ENCODE measurements at regions not wholly inside any gene's neighbourhood (a gene's known extent, or its start where the extent isn't known, plus 50 kb on each side); places are given as distances from the start of the nearest gene placed in this dataset.

DNA sequence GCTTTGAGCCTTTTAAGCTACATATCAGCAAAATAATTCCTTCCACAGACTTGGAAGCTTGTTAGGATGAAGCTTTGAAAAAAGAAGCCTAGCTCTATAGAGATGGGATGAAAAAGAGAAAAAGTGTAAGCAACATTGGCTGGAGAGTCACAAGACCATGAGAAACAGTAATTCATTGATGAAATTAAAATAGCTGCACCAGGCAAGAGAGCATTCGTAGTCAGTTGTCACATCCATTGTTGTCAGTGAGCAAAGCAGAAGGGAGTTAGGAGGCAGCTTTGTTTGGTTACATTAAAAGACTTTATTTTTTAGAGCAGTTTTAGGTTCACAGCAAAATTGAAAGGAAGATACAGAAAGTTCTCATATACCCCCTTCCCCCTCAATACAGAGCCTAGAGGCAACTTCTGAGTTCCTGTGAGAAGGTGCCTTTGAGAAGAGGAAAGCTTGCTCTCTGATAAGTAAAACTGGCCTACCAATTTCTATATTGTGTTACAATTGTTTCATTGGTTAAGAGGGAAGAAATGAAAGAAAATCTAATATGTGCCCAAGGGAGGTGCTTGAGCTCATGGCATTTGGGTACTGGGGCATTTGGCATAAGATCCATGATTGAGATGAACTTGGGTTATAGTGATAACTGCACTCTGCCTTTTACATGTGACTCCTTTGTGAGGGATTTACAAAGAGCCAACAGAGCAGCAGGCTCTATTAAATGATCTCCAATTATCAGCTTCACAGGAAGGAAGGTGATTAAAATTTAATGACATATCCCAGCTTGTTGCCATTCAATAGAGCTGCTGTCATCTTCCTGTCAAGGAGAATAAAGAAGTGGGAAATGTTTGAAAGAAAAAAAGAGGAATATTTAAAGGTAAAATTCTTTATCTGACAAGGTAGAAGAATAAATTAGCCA, 361.3 kb upstream of the TMTC1 start:
- H3K9me3 Mint-ChIP-seq = peaks cover 5% of the 10 kb centered on the region
- intact Hi-C loops (cut with micrococcal nuclease) = no loop called here
- CTCF ChIA-PET = no interaction called here
- no peaks in the 10 kb centered on the region for H3K4me1 Mint-ChIP-seq (ENCODE audit: low read depth)
- H3K4me3 Mint-ChIP-seq = no peak overlapping the region
- DNase-seq = no peak
- no peak overlapping the region for H3K27ac Mint-ChIP-seq
- H3K27me3 Mint-ChIP-seq (ENCODE audit: low read depth) = peaks cover 2% of the 10 kb centered on the region
- H3K36me3 Mint-ChIP-seq (ENCODE audit: low read depth) = no peaks in the 10 kb centered on the region

DNA sequence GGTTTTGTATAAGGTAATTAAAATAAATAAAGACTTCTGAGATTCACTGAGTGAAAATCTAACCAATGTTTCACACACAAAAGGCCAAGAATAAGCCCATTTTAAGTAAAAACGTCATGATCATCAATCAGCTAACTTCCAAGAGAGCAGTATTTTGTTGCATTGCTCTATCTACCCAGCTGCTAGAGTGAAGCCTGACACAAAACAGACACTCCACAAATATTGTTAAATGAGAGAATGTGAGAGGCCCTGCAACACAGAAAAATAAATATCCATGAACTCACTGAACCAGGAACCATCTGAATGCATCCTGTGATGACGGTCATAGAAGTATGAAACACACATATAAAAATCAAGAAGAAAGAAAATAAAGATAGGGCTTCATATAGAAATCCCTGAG, 358.6 kb upstream of the TMTC1 start:
- Mint-ChIP-seq H3K27me3 (ENCODE audit: low read depth) (no peaks in the 10 kb centered on the region), H3K4me3 (no peak overlapping the region), H3K27ac (no peak overlapping the region), H3K9me3 (peaks cover 3% of the 10 kb centered on the region), H3K4me1 (ENCODE audit: low read depth) (no peaks in the 10 kb centered on the region), H3K36me3 (ENCODE audit: low read depth) (no peaks in the 10 kb centered on the region)
- CTCF ChIA-PET = no interaction called here
- intact Hi-C loops (cut with micrococcal nuclease) = no loop called here
- no peak for DNase-seq

DNA sequence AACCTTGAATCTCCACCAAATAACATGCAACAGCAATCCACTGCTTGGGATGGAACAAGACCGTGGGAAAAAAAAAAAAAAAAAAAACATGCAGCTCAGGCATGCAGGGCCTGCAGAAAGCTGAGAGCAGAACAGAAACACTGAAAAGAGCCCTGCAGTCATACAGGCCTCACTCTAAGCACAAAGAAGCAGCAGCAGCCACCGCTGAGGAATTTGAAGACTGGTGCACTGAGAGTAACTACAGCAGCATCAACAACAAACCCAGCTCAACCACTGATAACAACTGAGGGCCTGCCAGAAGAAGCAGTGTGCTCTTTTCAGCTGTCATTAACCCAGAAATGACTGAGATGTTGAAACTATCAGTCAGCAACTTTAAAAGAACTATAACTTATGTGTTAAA, 354.7 kb upstream of the TMTC1 start:
- intact Hi-C loops (cut with micrococcal nuclease) = no loop called here
- peaks cover 3% of the 10 kb centered on the region for H3K9me3 Mint-ChIP-seq
- no peak for DNase-seq

DNA sequence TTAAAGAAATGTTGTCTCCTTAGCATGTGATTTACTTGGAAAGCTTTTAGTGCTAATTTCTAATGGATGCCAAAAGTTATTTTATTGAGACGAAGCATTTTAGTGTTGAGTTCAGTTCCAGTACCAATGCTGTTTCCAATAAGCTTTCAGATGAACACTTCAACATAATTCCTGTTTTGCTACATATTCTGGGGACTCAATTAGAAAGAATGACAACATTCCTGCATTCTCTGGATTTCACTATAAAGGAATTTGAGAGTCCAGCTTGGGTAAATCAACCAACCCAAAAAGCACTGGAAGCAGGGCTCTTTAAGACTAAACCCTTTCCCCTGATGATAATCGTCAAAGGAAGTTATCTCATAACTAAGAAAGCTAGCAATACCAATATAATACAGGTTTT, 353.0 kb upstream of the TMTC1 start:
- H3K4me1 Mint-ChIP-seq (ENCODE audit: low read depth) = no peaks in the 10 kb centered on the region

More for the DNA sequence above, 354.7 kb upstream of the TMTC1 start:
- no peak overlapping the region for H3K27ac Mint-ChIP-seq
- no peaks in the 10 kb centered on the region for H3K36me3 Mint-ChIP-seq (ENCODE audit: low read depth)
- no peaks in the 10 kb centered on the region for H3K27me3 Mint-ChIP-seq (ENCODE audit: low read depth)
- no peaks in the 10 kb centered on the region for H3K4me1 Mint-ChIP-seq (ENCODE audit: low read depth)
- H3K4me3 Mint-ChIP-seq = no peak overlapping the region
- CTCF ChIA-PET = no interaction called here

DNA sequence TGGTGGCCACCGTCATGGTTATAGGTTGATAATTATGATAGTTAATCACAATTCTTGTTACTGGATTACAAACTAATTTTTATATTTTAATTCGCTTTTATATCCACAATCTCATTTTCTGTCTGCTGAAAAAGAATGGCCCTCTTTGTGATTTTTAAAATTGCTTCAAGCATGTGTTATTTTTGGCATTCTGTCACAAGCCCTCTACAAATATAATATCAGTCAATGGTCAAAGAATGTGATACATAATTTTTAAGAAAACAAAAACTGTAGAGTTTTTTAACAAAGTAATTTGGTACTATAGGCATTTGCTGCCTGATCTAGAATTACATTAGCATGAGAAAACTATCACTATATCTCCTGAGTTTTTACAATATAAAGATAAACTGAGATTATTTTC, 352.0 kb upstream of the TMTC1 start:
- DNase-seq = no peak
- no peaks in the 10 kb centered on the region for H3K27me3 Mint-ChIP-seq (ENCODE audit: low read depth)
- H3K4me3 Mint-ChIP-seq = no peak overlapping the region
- CTCF ChIA-PET = no interaction called here
- no peaks in the 10 kb centered on the region for H3K36me3 Mint-ChIP-seq (ENCODE audit: low read depth)
- intact Hi-C loops (cut with micrococcal nuclease) = no loop called here
- no peaks in the 10 kb centered on the region for H3K4me1 Mint-ChIP-seq (ENCODE audit: low read depth)
- no peak overlapping the region for H3K27ac Mint-ChIP-seq
- peaks cover 3% of the 10 kb centered on the region for H3K9me3 Mint-ChIP-seq

More for the DNA sequence above, 353.0 kb upstream of the TMTC1 start:
- CTCF ChIA-PET = no interaction called here
- Mint-ChIP-seq H3K9me3 (peaks cover 3% of the 10 kb centered on the region), H3K4me3 (no peak overlapping the region), H3K36me3 (ENCODE audit: low read depth) (no peaks in the 10 kb centered on the region), H3K27me3 (ENCODE audit: low read depth) (no peaks in the 10 kb centered on the region), H3K27ac (no peak overlapping the region)
- DNase-seq = no peak
- intact Hi-C loops (cut with micrococcal nuclease) = no loop called here

DNA sequence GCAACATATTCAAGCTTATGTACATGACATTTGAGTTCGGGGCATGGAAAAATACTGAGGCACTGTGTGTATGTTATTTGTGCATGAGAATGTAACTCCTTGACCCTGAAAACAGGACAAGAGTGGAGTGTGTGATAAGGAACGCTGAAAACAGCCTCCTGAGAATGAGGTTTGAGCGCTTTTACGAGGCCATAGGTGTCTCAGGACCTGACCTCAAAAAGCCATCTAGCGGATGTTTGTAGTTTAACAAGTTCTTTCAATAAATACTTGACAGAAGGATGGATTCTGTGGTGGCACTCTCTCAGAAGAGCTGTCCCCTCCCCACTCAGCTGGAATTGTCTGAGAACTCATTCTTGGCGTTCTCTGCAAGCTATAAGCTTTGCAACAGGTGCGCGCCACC, 350.5 kb upstream of the TMTC1 start:
- no peak for DNase-seq
- H3K9me3 Mint-ChIP-seq = no peaks in the 10 kb centered on the region
- no peaks in the 10 kb centered on the region for H3K36me3 Mint-ChIP-seq (ENCODE audit: low read depth)
- H3K4me1 Mint-ChIP-seq (ENCODE audit: low read depth) = no peaks in the 10 kb centered on the region
- intact Hi-C loops (cut with micrococcal nuclease) = no loop called here
- H3K27me3 Mint-ChIP-seq (ENCODE audit: low read depth) = no peaks in the 10 kb centered on the region
- no peak overlapping the region for H3K4me3 Mint-ChIP-seq
- H3K27ac Mint-ChIP-seq = no peak overlapping the region
- CTCF ChIA-PET = no interaction called here

DNA sequence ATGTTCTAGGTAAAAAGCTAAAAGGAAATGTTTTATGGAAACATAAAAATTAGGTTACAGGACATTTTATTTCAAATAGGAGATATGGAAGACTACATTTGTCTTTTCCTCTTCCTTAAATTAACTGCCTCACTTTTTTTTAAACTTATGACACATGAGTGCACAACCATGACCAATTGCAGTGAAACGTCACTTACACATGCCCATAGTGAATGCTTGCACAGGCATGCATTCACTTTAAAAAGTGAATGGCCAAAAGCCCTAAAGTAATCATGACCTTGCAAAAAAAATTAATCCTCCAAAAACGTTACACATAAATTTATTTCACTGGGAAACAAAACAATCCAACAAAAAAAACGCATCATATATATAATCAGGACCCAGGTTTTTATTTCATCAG, 343.2 kb upstream of the TMTC1 start:
- H3K9me3 Mint-ChIP-seq = peaks cover 5% of the 10 kb centered on the region
- DNase-seq = no peak
- H3K4me1 Mint-ChIP-seq (ENCODE audit: low read depth) = no peaks in the 10 kb centered on the region
- no peaks in the 10 kb centered on the region for H3K27me3 Mint-ChIP-seq (ENCODE audit: low read depth)
- no peaks in the 10 kb centered on the region for H3K36me3 Mint-ChIP-seq (ENCODE audit: low read depth)
- no peak overlapping the region for H3K4me3 Mint-ChIP-seq
- CTCF ChIA-PET = interaction anchor here (0.5 kb wide), 1 partner anchor 681 kb away, joined by 4 read pairs; no protein-coding TSS in a partner anchor
- no peak overlapping the region for H3K27ac Mint-ChIP-seq
- intact Hi-C loops (cut with micrococcal nuclease) = no loop called here

DNA sequence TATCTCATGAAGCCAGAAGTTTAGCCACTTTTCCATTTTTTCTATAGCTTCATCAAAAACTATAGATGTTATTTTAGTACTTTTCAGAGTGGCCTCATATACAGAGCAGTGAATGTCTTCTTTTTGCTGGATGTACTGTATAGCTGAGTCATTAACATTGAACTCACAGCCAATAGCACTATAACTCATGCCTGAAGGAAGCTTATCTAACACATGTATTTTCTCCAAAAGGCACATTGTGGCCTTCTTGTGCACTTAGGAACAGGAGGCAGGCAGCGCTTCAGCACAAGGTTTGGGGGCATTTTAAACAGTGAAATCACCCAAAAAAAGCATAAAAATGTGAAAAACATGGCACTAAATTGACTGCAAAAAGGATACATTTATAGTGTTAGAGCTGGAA, 336.8 kb upstream of the TMTC1 start:
- Mint-ChIP-seq H3K4me1 (ENCODE audit: low read depth) (no peaks in the 10 kb centered on the region), H3K9me3 (peaks cover 2% of the 10 kb centered on the region), H3K4me3 (no peak overlapping the region), H3K27ac (no peak overlapping the region), H3K27me3 (ENCODE audit: low read depth) (no peaks in the 10 kb centered on the region), H3K36me3 (ENCODE audit: low read depth) (no peaks in the 10 kb centered on the region)
- CTCF ChIA-PET = interaction anchor here (0.6 kb wide), 1 partner anchor 9 kb away, joined by 3 read pairs; no protein-coding TSS in a partner anchor
- intact Hi-C loops (cut with micrococcal nuclease) = no loop called here
- DNase-seq = no peak

DNA sequence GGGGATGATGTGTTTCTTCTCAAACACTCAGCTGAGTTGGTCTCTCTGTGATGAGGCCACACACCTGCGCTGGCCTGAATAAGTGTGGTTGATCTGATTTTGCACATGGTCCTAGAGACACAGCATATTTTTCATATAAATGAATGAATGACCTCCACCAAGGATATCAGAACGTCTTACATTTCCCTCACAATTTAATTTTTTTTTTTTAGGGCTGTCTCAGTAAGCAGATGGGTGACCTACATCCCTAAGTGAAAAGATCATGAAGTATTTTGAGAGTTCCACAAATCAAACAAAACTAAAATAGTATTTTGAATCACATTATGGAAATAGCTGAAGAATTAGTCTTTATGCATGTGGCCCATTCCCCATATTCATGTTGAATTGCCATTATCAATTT, 333.7 kb upstream of the TMTC1 start:
- Mint-ChIP-seq H3K27ac (no peak overlapping the region), H3K27me3 (ENCODE audit: low read depth) (no peaks in the 10 kb centered on the region), H3K9me3 (peaks cover 2% of the 10 kb centered on the region), H3K4me1 (ENCODE audit: low read depth) (no peaks in the 10 kb centered on the region), H3K4me3 (no peak overlapping the region), H3K36me3 (ENCODE audit: low read depth) (no peaks in the 10 kb centered on the region)
- intact Hi-C loops (cut with micrococcal nuclease) = no loop called here
- DNase-seq = no peak
- CTCF ChIA-PET = no interaction called here

DNA sequence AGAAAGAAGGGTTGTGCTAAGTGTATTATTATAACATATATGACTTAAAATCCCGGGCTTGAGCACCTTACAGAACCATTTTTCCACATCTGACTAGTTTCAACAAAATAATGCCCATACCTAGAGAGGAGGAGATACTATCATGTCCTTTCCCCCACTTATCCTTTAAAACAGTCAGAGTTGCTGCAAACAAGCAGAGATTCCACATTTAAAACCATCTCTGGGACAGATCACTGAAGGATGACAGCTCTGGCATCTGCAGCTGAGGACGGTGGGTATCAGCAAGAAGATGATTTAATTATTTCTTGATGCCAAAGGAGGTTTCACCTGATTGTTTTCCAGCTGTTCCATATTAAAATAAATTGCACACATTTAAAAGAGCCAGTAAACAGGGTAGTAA, 328.0 kb upstream of the TMTC1 start:
- Mint-ChIP-seq H3K27ac (no peak overlapping the region), H3K36me3 (ENCODE audit: low read depth) (peaks cover 2% of the 10 kb centered on the region), H3K27me3 (ENCODE audit: low read depth) (no peaks in the 10 kb centered on the region), H3K9me3 (peaks cover 4% of the 10 kb centered on the region), H3K4me3 (no peak overlapping the region), H3K4me1 (ENCODE audit: low read depth) (no peaks in the 10 kb centered on the region)
- intact Hi-C loops (cut with micrococcal nuclease) = no loop called here
- no peak for DNase-seq
- CTCF ChIA-PET = interaction anchor here (0.7 kb wide), 1 partner anchor 9 kb away, joined by 3 read pairs; no protein-coding TSS in a partner anchor

DNA sequence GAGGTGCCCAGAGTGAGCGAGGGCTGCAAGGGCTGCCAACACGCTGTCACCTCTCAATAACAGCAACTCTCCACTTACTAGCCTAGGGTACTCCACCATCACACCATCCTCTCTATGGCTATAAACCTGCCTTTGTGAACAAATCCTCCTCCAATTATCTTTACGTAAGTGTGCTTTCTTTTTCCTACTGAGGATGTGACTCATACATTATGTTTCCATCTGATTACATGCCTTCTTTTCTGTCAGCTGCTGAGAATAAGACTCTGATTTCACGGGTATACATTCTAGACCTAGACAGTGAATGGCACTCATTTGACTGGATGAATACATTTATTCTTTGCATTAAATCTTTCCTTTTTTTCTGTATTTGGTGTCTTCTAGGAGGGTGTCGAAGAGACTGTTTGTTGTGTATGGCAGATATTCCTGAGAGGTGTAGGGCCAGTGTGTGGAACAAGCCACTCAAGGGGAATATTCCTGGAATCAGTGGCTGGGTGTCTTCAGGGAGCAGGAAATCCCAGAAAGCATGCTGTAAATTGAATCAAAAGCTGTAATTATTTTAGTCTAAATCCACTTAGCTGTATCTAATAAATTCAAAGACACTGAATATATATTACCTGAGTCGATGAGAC, 327.3 kb upstream of the TMTC1 start:
- CTCF ChIA-PET = interaction anchor here (0.7 kb wide), 1 partner anchor 9 kb away, joined by 3 read pairs; no protein-coding TSS in a partner anchor
- no peak overlapping the region for H3K4me3 Mint-ChIP-seq
- peaks cover 4% of the 10 kb centered on the region for H3K9me3 Mint-ChIP-seq
- peaks cover 2% of the 10 kb centered on the region for H3K36me3 Mint-ChIP-seq (ENCODE audit: low read depth)
- DNase-seq = no peak
- intact Hi-C loops (cut with micrococcal nuclease) = no loop called here
- no peak overlapping the region for H3K27ac Mint-ChIP-seq
- H3K27me3 Mint-ChIP-seq (ENCODE audit: low read depth) = no peaks in the 10 kb centered on the region
- no peaks in the 10 kb centered on the region for H3K4me1 Mint-ChIP-seq (ENCODE audit: low read depth)

DNA sequence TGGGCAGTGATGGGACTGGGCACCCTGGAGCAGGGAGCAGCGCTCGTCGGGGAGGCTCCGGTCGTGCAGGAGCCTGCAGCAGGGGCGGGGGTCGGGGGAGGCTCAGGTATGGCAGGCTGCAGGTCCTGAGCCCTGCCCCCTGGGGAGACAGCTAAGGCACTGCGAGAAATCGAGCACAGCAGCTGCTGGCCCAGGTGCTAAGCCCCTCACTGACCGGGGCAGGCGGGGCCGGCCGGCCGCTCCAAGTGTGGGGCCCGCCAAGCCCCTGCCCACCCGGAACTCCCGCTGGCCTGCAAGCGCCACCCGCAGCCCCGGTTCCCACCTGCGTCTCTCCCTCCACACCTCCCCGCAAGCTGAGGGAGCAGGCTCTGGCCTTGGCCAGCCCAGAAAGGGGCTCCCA, 326.8 kb upstream of the TMTC1 start:
- Mint-ChIP-seq H3K36me3 (ENCODE audit: low read depth) (peaks cover 2% of the 10 kb centered on the region), H3K4me3 (no peak overlapping the region), H3K4me1 (ENCODE audit: low read depth) (no peaks in the 10 kb centered on the region), H3K9me3 (peaks cover 4% of the 10 kb centered on the region), H3K27ac (no peak overlapping the region), H3K27me3 (ENCODE audit: low read depth) (no peaks in the 10 kb centered on the region)
- intact Hi-C loops (cut with micrococcal nuclease) = no loop called here
- DNase-seq = no peak
- CTCF ChIA-PET = no interaction called here

DNA sequence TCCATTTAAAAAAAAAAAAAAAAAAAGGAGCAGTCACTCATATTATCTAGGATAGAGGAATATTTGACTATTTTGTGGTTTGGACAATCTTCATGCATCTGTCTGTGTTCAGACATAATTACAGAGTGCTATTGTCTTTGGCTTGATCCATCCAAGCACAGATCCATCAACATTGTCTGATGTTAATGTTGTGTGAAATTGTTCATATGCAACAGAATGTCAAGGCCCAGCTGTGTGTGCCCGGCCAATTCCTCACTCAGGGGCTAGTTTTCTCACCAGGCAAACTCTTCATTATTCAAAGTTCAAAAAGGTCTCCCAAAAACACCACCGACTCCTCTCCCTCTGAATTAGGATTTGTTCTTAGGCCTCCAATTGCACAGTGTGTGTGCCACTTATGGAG, 324.9 kb upstream of the TMTC1 start:
- Mint-ChIP-seq H3K36me3 (ENCODE audit: low read depth) (peaks cover 2% of the 10 kb centered on the region), H3K27ac (no peak overlapping the region), H3K9me3 (peaks cover 4% of the 10 kb centered on the region), H3K4me3 (no peak overlapping the region), H3K27me3 (ENCODE audit: low read depth) (no peaks in the 10 kb centered on the region), H3K4me1 (ENCODE audit: low read depth) (no peaks in the 10 kb centered on the region)
- CTCF ChIA-PET = no interaction called here
- DNase-seq = no peak
- intact Hi-C loops (cut with micrococcal nuclease) = no loop called here
